IPS-18c (cell line): ENCODE measurements at regions not wholly inside any gene's neighbourhood (a gene's known extent, or its start where the extent isn't known, plus 50 kb on each side); places are given as distances from the start of the nearest gene placed in this dataset.

Experiments
- H3K4me3 ChIP-seq: 2 replicates; pipeline ENCODE4 v1.7.0; 2013; ENCODE audit warnings: low read depth, mild to moderate bottlenecking, low read length, moderate library complexity; ENCODE audit not compliant: insufficient read depth
- H3K9me3 ChIP-seq: one replicate; pipeline ENCODE4 v1.6.1; 2013; ENCODE audit warnings: mild to moderate bottlenecking, low read length, moderate library complexity; ENCODE audit not compliant: control insufficient read depth, insufficient read depth

GRCh38 chr9:107674721-107675277 is 185.2 kb upstream of the KLF4 start:
- Histone ChIP-seq H3K9me3 (no peaks in the 10 kb centered on the region), H3K4me3 (no peak overlapping the region)

DNA sequence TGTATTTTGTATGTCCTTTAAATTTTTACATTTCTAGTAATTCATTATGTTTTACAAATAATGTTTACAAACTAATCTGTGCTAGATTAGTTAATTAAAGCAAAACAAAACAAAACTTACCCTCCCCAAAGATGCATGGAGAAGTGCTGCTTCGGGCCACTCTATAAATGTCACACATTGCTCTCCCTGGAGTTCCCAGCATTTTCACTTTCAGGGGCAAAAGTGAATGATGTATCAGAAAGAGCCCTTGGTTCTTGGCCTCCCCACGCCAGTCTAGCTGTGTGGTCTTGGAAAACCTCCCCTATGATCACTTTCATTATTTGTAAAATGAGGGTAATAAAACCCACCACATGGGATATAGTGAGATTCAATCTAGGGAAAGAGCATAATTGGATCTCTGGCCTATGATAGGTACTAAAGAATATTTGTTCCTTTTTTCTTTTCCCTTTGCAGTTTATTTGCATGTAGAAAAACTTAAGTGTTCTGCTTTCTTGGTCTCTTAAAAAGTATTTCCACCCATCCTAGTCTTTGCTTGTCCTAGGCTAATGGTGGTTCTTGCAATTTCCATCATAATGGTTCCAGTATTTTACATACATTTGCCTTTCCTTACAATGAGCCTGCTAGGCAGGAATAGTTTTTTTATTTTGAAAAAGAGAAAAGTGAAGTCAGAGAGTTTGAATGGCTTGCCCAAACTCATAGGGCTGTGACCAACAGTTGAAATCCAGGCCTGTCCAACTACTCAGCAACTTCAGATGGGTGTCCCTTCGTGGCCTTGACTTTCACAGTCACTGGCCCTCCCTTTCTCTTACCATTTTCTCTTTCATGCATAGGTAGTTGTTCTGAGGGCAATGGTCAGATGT is 184.5 kb upstream of the KLF4 start:
- H3K4me3 ChIP-seq, result no peak overlapping the region
- no peaks in the 10 kb centered on the region for H3K9me3 ChIP-seq

- no peaks in the 10 kb centered on the region for H3K9me3 ChIP-seq
- H3K4me3 ChIP-seq, result no peak overlapping the region
Observed at GRCh38 chr9:107671588-107671987, 182.0 kb upstream of the KLF4 start.

DNA sequence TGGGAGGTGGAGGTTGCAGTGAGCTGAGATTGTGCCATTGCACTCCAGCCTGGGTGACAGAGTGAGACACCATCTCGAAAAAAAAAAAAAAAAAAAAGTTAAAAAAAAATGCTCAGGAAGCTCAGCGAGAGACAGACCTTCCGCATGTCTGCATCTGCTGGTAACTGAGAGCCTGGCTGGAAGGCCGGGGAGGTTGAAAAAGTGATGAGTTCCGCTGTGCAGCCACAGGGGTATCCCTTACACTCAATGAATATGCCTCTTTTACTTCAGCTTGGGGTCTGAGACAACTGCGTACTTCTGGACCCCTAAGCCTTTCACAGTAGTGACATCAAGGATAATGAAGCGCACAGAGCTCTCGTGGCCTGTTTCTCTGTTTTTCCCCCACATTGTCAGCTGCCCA is 179.9 kb upstream of the KLF4 start:
- Histone ChIP-seq H3K4me3 (no peak overlapping the region), H3K9me3 (no peaks in the 10 kb centered on the region)

- no peaks in the 10 kb centered on the region for H3K9me3 ChIP-seq
Observed at GRCh38 chr9:107667231-107668070, 177.9 kb upstream of the KLF4 start.

GRCh38 chr9:107665057-107665456 is 175.5 kb upstream of the KLF4 start:
- Histone ChIP-seq H3K9me3 (no peaks in the 10 kb centered on the region), H3K4me3 (no peak overlapping the region)

More at GRCh38 chr9:107667231-107668070, 177.9 kb upstream of the KLF4 start:
- H3K4me3 ChIP-seq, result no peak overlapping the region

- Histone ChIP-seq H3K9me3 (peaks cover 2% of the 10 kb centered on the region), H3K4me3 (no peak overlapping the region)
Observed at GRCh38 chr9:107660976-107661375, 171.4 kb upstream of the KLF4 start.

GRCh38 chr9:107653263-107653821 is 163.8 kb upstream of the KLF4 start:
- Histone ChIP-seq H3K4me3 (no peak overlapping the region), H3K9me3 (peaks cover 2% of the 10 kb centered on the region)

DNA sequence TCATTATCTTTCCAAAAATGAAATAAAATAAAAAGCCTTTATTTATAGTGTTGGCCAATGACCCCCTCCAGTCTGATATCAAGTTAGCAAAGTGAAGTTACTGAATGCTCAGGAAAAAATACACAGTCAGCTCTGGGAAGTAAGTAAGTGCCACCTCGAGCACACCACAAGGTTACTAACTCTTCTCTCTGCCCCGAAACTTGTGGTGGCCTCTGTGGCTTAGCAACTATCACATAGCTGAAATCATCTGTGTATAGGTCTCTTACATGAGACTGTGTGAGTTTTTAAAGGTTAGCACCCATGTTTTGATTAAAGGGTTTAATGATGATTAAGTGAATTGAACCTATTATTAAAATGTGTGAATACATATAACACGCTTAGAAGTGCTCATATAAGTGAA is 161.4 kb upstream of the KLF4 start:
- no peaks in the 10 kb centered on the region for H3K9me3 ChIP-seq
- H3K4me3 ChIP-seq, result no peak overlapping the region

DNA sequence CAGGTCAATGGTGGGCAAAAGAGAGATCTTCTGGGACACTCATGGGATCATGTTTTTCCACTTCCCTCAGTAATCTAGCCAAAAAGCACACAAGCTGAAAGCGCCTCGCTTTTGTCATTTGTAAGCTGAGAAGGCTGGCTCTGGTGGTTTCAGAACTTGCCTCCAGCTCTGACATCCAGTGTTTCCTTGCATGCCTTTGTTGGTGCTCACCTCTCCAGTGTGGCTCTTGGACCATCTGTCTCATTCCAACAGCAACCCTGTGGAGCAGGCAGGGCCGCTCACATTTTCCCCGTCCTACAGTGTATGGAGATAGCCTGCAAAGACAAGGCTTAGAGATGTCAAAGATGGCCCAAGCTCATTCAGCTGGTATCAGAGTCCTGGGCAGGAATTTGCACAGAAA is 160.8 kb upstream of the KLF4 start:
- Histone ChIP-seq H3K4me3 (no peak overlapping the region), H3K9me3 (no peaks in the 10 kb centered on the region)

DNA sequence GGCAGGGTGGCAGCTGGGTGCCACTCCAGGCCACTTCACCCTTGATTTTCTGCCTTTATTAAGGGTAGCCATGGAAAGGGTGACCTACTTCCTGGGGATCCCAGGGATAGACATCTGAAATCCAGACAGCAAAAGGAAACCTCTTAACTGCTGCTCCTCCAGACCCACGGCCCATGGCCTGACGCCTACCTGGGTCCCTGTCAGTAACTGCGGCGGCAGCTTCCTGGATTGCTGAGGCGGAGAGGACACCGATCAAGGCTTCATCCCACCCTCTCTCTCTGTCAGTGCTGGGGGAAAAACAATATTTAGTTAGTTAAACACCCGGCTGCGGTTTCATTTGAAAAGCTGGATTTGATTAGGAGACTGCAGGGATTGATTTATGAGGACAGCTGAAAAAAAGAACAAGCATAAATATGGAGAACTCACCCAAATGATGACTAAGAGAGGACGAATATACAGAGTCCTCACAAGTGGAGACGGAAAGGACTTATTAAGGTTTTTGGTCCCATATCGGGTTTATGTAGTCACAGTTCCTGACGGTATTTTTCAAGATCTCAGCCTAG is 158.7 kb upstream of the KLF4 start:
- H3K4me3 ChIP-seq, result no peak overlapping the region
- H3K9me3 ChIP-seq, result no peaks in the 10 kb centered on the region

DNA sequence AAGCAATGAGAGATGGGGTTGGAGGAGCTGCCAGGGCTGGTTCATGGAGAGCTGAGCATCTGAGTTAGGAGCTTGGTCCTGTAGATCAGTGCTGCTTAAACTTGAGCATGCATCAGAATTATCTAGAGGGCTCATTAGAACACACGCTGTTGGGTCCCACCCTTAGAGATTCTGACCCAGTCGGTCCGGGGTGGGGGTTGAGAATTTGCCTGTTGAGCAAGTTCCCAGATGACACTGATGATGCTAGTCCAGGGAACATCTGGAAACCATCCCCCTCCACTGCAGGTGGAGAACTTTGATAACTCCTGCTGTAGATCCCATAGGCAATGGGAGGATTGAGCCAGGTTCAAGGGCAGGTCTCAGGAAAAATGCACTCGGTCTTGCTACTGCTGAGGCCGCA is 158.0 kb upstream of the KLF4 start:
- H3K4me3 ChIP-seq, result no peak overlapping the region
- H3K9me3 ChIP-seq, result no peaks in the 10 kb centered on the region

DNA sequence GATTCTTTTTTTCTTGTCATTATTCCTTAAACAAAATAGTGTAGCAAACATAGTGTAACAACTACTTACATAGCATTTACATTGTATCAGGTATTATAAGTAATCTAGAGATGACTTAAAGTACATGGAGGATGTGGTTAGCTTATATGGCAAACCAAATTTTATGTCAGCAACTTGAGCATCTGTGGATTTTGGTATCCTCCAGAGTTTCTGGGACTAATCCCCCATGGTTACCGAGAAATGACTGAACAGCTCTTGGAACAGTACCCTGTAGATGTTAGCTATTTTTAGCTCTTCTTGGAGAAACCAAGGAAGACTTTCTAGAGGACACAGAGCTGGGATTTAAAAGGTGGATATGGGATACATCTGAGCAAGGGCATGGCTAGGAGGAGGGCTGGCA is 157.6 kb upstream of the KLF4 start:
- H3K4me3 ChIP-seq, result no peak overlapping the region
- H3K9me3 ChIP-seq, result no peaks in the 10 kb centered on the region

- H3K4me3 ChIP-seq, result no peak overlapping the region
- H3K9me3 ChIP-seq, result no peaks in the 10 kb centered on the region
Observed at GRCh38 chr9:107645464-107645833, 155.9 kb upstream of the KLF4 start.

DNA sequence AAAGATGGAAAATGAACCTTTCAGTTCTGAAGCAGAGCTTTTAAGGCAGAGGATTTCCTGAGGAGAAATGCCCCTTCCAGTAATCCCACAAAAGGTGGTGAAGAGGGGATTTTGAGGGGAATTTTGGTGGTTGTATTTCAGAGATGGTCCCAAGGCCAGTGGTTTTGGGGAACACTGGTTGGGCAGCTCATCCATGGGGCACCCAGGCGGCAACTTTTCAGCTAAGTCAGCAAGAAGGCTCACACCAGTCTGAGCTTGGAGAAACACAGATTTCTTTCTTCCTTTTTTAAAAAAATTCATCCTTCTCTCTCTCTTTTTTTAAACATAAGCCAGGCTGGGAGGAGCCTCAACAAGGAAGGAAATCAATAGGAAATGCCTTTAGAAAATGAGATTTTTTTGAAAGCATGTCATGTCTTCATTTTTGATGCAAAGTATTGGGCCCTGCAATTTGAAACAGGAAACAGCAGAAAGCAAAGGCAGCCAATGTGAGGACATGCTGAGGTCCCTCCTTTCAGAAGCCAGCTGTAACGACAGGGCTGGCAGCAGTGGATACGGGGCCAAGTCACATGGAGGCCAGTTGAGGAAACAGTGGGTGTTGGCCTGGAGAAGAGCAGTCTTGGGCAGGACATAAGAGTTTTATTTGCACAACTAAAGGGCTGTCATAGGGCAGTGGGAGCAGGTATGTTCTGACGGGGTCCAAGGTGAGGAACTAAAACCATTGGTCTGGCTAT is 155.3 kb upstream of the KLF4 start:
- no peak overlapping the region for H3K4me3 ChIP-seq
- H3K9me3 ChIP-seq, result no peaks in the 10 kb centered on the region

GRCh38 chr9:107639426-107639825 is 149.9 kb upstream of the KLF4 start:
- Histone ChIP-seq H3K4me3 (no peak overlapping the region), H3K9me3 (no peaks in the 10 kb centered on the region)
